CD4-positive, alpha-beta T cell (primary cell): ENCODE measurements at regions not wholly inside any gene's neighbourhood (a gene's known extent, or its start where the extent isn't known, plus 50 kb on each side); places are given as distances from the start of the nearest gene placed in this dataset.

Source experiments
- ATAC-seq: fragments of 200-7000 bp; cut with Tn5 transposase; one replicate; pipeline ENCODE4 v1.10.0; 2022; ENCODE audit warnings: mild to moderate bottlenecking; ENCODE audit not compliant: poor library complexity
- CTCF ChIA-PET: fragments of 350-600 bp; sonication (Branson Sonifier 250); formaldehyde crosslinking; loops from one replicate; lab custom pipeline; 2021; ENCODE audit warnings: antibody characterized with exemption, inconsistent platforms; lab: Charles Lee
- POLR2A ChIA-PET: fragments of 350-600 bp; sonication (Branson Sonifier 250); formaldehyde crosslinking; loops from one replicate; lab custom pipeline; 2021; ENCODE audit warnings: antibody characterized with exemption, inconsistent platforms; lab: Charles Lee
- DNase-seq, 14 experiments: peaks; one replicate each; pipeline ENCODE4 v3.0.0-alpha.2; 2013 to 2020; ENCODE audit warnings: mixed read lengths in 2 of 14
- H3K27ac ChIP-seq, 2 donors: one replicate each; pipeline versions ENCODE4 v1.5.1 to v1.7.0; 2013; ENCODE audit warnings: low read length in 2 of 2, low read depth in 1 of 2, mild to moderate bottlenecking in 1 of 2
- H3K27me3 ChIP-seq, 2 experiments: 1 replicate in 1 of 2; 2 replicates in 1 of 2; pipeline versions ENCODE4 v1.6.1 to v1.7.0; 2013; ENCODE audit warnings: low read length in 2 of 2, control low read depth in 1 of 2, mild to moderate bottlenecking in 1 of 2, moderate library complexity in 1 of 2; ENCODE audit not compliant: insufficient read depth in 2 of 2, control insufficient read depth in 1 of 2
- H3K36me3 ChIP-seq: one replicate; pipeline ENCODE4 v1.6.1; 2013; ENCODE audit warnings: low read length, control low read depth; ENCODE audit not compliant: insufficient read depth
- H3K4me1 ChIP-seq: one replicate; pipeline ENCODE4 v1.6.1; 2013; ENCODE audit warnings: low read length, control low read depth; ENCODE audit not compliant: insufficient read depth
- H3K4me3 ChIP-seq: one replicate; pipeline ENCODE4 v1.5.1; 2013; ENCODE audit warnings: mild to moderate bottlenecking, low read length, moderate library complexity
- H3K9me3 ChIP-seq, 2 experiments: 1 replicate in 1 of 2; 2 replicates in 1 of 2; pipeline versions ENCODE4 v1.6.1 to v1.7.0; 2013; ENCODE audit warnings: low read length in 2 of 2, mild to moderate bottlenecking in 2 of 2, control low read depth in 1 of 2, moderate library complexity in 1 of 2; ENCODE audit not compliant: control insufficient read depth in 1 of 2, insufficient read depth in 1 of 2
- H3K27ac Mint-ChIP-seq: one replicate; pipeline ENCODE4 v1.8.0; 2020; ENCODE audit warnings: mixed read lengths
- H3K27me3 Mint-ChIP-seq: one replicate; pipeline ENCODE4 v1.8.0; 2021; ENCODE audit warnings: mixed read lengths
- H3K36me3 Mint-ChIP-seq: one replicate; pipeline ENCODE4 v1.8.0; 2021; ENCODE audit warnings: low read depth, mixed read lengths
- H3K4me1 Mint-ChIP-seq: one replicate; pipeline ENCODE4 v1.8.0; 2021; ENCODE audit warnings: low read depth, mixed read lengths
- H3K4me3 Mint-ChIP-seq: one replicate; pipeline ENCODE4 v1.8.0; 2020; ENCODE audit warnings: mild to moderate bottlenecking, mixed read lengths
- H3K9me3 Mint-ChIP-seq: one replicate; pipeline ENCODE4 v1.8.0; 2020; ENCODE audit warnings: mixed read lengths
- CTCF ChIP-seq: fragments of 200-600 bp; IDR thresholded peaks from one replicate; pipeline ENCODE4 v1.8.0; 2022; ENCODE audit warnings: antibody characterized with exemption, mild to moderate bottlenecking
- intact Hi-C, 2 experiments: fragments of 100-400 bp; cut with DNase I in 1 of 2; cut with micrococcal nuclease in 1 of 2; formaldehyde crosslinking; loops; one replicate each; pipeline versions ENCODE4 v1.15.1 to v1.9.0; 2023 to 2025; cut with DNase I, micrococcal nuclease

- ChIA-PET POLR2A (no interaction called here), CTCF (no interaction called here)
- intact Hi-C loops, result no loop called here
- H3K9me3 ChIP-seq, result peaks cover 0 to 11% of the 10 kb centered on the region in 2 experiments
- Mint-ChIP-seq H3K4me3 (no peak overlapping the region), H3K9me3 (peaks cover 9% of the 10 kb centered on the region), H3K4me1 (no peaks in the 10 kb centered on the region), H3K27me3 (no peaks in the 10 kb centered on the region), H3K27ac (no peak overlapping the region), H3K36me3 (no peaks in the 10 kb centered on the region)
- TF ChIP-seq CTCF, result no peak
- DNase-seq (no peak), ATAC-seq (no peak)
- no peaks in the 10 kb centered on the region for H3K36me3 ChIP-seq
- H3K27me3 ChIP-seq, result no peaks in the 10 kb centered on the region
- no peak overlapping the region for H3K4me3 ChIP-seq
- no peaks in the 10 kb centered on the region for H3K4me1 ChIP-seq
- H3K27ac ChIP-seq, result no peak overlapping the region
These were observed 437.4 kb downstream of the RMST start for GRCh38 chr12:97899956-97900355.

GRCh38 chr12:97903356-97903755 lies 440.8 kb downstream of the RMST start:
- no peaks in the 10 kb centered on the region for H3K36me3 Mint-ChIP-seq
- Histone ChIP-seq H3K36me3 (no peaks in the 10 kb centered on the region), H3K4me3 (no peak overlapping the region), H3K9me3 (peaks cover 0 to 3% of the 10 kb centered on the region in 2 experiments), H3K27me3 (no peaks in the 10 kb centered on the region), H3K4me1 (no peaks in the 10 kb centered on the region), H3K27ac (no peak overlapping the region)
- DNase-seq (no peak), ATAC-seq (no peak)
- POLR2A ChIA-PET, result no interaction called here
- peaks cover 6% of the 10 kb centered on the region for H3K9me3 Mint-ChIP-seq
- CTCF ChIA-PET, result no interaction called here
- no peak overlapping the region for H3K27ac Mint-ChIP-seq
- intact Hi-C loops, result no loop called here
- H3K27me3 Mint-ChIP-seq, result no peaks in the 10 kb centered on the region
- no peak overlapping the region for H3K4me3 Mint-ChIP-seq
- no peak for TF ChIP-seq CTCF
- H3K4me1 Mint-ChIP-seq, result no peaks in the 10 kb centered on the region

- no peaks in the 10 kb centered on the region for H3K9me3 ChIP-seq
- no peak for ATAC-seq
- H3K36me3 Mint-ChIP-seq, result no peaks in the 10 kb centered on the region
- no peak overlapping the region for H3K27ac Mint-ChIP-seq
- H3K4me3 ChIP-seq, result no peak overlapping the region
- no peak for TF ChIP-seq CTCF
- H3K4me3 Mint-ChIP-seq, result no peak overlapping the region
- H3K27me3 ChIP-seq, result no peaks in the 10 kb centered on the region
- H3K27me3 Mint-ChIP-seq, result no peaks in the 10 kb centered on the region
- peaks cover under 1% of the 10 kb centered on the region for H3K9me3 Mint-ChIP-seq
- no peaks in the 10 kb centered on the region for H3K4me1 Mint-ChIP-seq
- ChIA-PET CTCF (no interaction called here), POLR2A (no interaction called here)
- H3K36me3 ChIP-seq, result no peaks in the 10 kb centered on the region
- H3K4me1 ChIP-seq, result no peaks in the 10 kb centered on the region
- intact Hi-C loops, result no loop called here
- DNase-seq, result no peak
- no peak overlapping the region for H3K27ac ChIP-seq
These were observed 444.9 kb downstream of the RMST start for GRCh38 chr12:97907504-97907903.
